ENCODE measurements at regions not wholly inside any gene's neighbourhood (a gene's known extent, or its start where the extent isn't known, plus 50 kb on each side); places are given as distances from the start of the nearest gene placed in this dataset.

GRCh38 chr5:133869519-133870335 lies 98.7 kb downstream of the C5orf15 start:
- H3K9me3 ChIP-seq: no peaks in the 10 kb centered on the region
- H3K4me3 ChIP-seq: no peak overlapping the region
- H3K27ac ChIP-seq: no peak overlapping the region
- no peaks in the 10 kb centered on the region for H3K36me3 ChIP-seq
- no peaks in the 10 kb centered on the region for H3K27me3 ChIP-seq (replicated peaks; ENCODE audit: insufficient read depth)
- peaks cover 3% of the 10 kb centered on the region for H3K4me1 ChIP-seq (replicated peaks)
- intact Hi-C loops (cut with DNase I): loop anchor here (2.0 to 5.0 kb wide), 2 partner anchors 447 to 759 kb away; no protein-coding TSS in a partner anchor
- peak; percentile 32 for DNase-seq (ENCODE audit: low spot score)
- WGBS: 40% methylated on average over 13 of the region's 13 CpGs
- TF ChIP-seq POLR2A (IDR thresholded peaks at IDR 0.05) (no peak), CTCF (IDR thresholded peaks at IDR 0.05) (no peak)

GRCh38 chr5:133868946-133869518 lies 99.4 kb downstream of the C5orf15 start:
- WGBS: 15% methylated on average over 16 of the region's 16 CpGs
- peak; percentile 61 for DNase-seq (ENCODE audit: low spot score)
- H3K4me3 ChIP-seq: no peak overlapping the region
- peaks cover 3% of the 10 kb centered on the region for H3K4me1 ChIP-seq (replicated peaks)
- TF ChIP-seq POLR2A (IDR thresholded peaks at IDR 0.05) (no peak), CTCF (IDR thresholded peaks at IDR 0.05) (peak; percentile 58 to 74 (median 67)), POLR2AphosphoS5 (IDR thresholded peaks at IDR 0.05) (peak; percentile 7)
- H3K36me3 ChIP-seq: no peaks in the 10 kb centered on the region
- H3K9me3 ChIP-seq: no peaks in the 10 kb centered on the region
- intact Hi-C loops (cut with DNase I): loop anchor here (2.0 to 5.0 kb wide), 2 partner anchors 447 to 758 kb away; no protein-coding TSS in a partner anchor
- H3K27ac ChIP-seq: no peak overlapping the region
- no peaks in the 10 kb centered on the region for H3K27me3 ChIP-seq (replicated peaks; ENCODE audit: insufficient read depth)

GRCh38 chr5:133867851-133868545 lies 100.4 kb downstream of the C5orf15 start:
- no peak overlapping the region for H3K4me3 ChIP-seq
- DNase-seq (ENCODE audit: low spot score): no peak

GRCh38 chr5:133867341-133867740 lies 101.1 kb downstream of the C5orf15 start:
- intact Hi-C loops (cut with DNase I): loop anchor here (5.0 kb wide), 1 partner anchor 445 kb away; no protein-coding TSS in a partner anchor
- WGBS: 89% methylated on average over 4 of the region's 4 CpGs
- peaks cover 3% of the 10 kb centered on the region for H3K4me1 ChIP-seq (replicated peaks)
- no peak overlapping the region for H3K4me3 ChIP-seq
- no peaks in the 10 kb centered on the region for H3K9me3 ChIP-seq
- no peak overlapping the region for H3K27ac ChIP-seq
- no peak for DNase-seq (ENCODE audit: low spot score)
- H3K36me3 ChIP-seq: no peaks in the 10 kb centered on the region
- TF ChIP-seq POLR2AphosphoS5 (IDR thresholded peaks at IDR 0.05): no peak
- TF ChIP-seq CTCF (IDR thresholded peaks at IDR 0.05): no peak
- no peak for TF ChIP-seq POLR2A (IDR thresholded peaks at IDR 0.05)
- no peaks in the 10 kb centered on the region for H3K27me3 ChIP-seq (replicated peaks; ENCODE audit: insufficient read depth)

More at GRCh38 chr5:133867851-133868545, 100.4 kb downstream of the C5orf15 start:
- Histone ChIP-seq H3K9me3 (no peaks in the 10 kb centered on the region), H3K27me3 (replicated peaks; ENCODE audit: insufficient read depth) (no peaks in the 10 kb centered on the region), H3K4me1 (replicated peaks) (peaks cover 3% of the 10 kb centered on the region), H3K27ac (no peak overlapping the region), H3K36me3 (no peaks in the 10 kb centered on the region)
- WGBS: 90% methylated on average over 10 of the region's 10 CpGs
- TF ChIP-seq POLR2A (IDR thresholded peaks at IDR 0.05): no peak
- TF ChIP-seq CTCF (IDR thresholded peaks at IDR 0.05): no peak
- TF ChIP-seq POLR2AphosphoS5 (IDR thresholded peaks at IDR 0.05): no peak
- intact Hi-C loops (cut with DNase I): loop anchor here (2.0 to 5.0 kb wide), 2 partner anchors 446 to 757 kb away; no protein-coding TSS in a partner anchor

Measured in prostate gland (tissue), 2 donors.